HEK293T (cell line): ENCODE measurements at regions not wholly inside any gene's neighbourhood (a gene's known extent, or its start where the extent isn't known, plus 50 kb on each side); places are given as distances from the start of the nearest gene placed in this dataset.

ENCODE experiments used
- BHLHE40 ChIP-seq: fragments of 450-650 bp; IDR thresholded peaks from 2 replicates; pipeline ENCODE4 v1.6.1; 2016; ENCODE audit warnings: mild to moderate bottlenecking, moderate library complexity, borderline replicate concordance
- ELF4 ChIP-seq: fragments of 450-650 bp; IDR thresholded peaks from 2 replicates; pipeline ENCODE4 v1.6.1; 2017; ENCODE audit warnings: antibody characterized with exemption
- FOXK2 ChIP-seq: fragments of 450-650 bp; IDR thresholded peaks from 2 replicates; pipeline ENCODE4 v1.6.1; 2016; ENCODE audit warnings: mild to moderate bottlenecking
- FOXM1 ChIP-seq: fragments of 450-650 bp; IDR thresholded peaks from 2 replicates; pipeline ENCODE4 v1.6.1; 2017; ENCODE audit warnings: mild to moderate bottlenecking, borderline replicate concordance
- NFRKB ChIP-seq: fragments of 450-650 bp; IDR thresholded peaks from 2 replicates; pipeline ENCODE4 v1.6.1; 2016; ENCODE audit warnings: mild to moderate bottlenecking, moderate library complexity
- SP1 ChIP-seq: fragments of 450-650 bp; IDR thresholded peaks from 2 replicates; pipeline ENCODE4 v1.6.1; 2017
- TARDBP ChIP-seq: fragments of 450-650 bp; IDR thresholded peaks from 2 replicates; pipeline ENCODE4 v1.6.1; 2016

- no peak for TF ChIP-seq ELF4
- no peak for TF ChIP-seq FOXK2
- TF ChIP-seq NFRKB = no peak
- TF ChIP-seq FOXM1 = no peak
- TF ChIP-seq SP1 = no peak
- no peak for TF ChIP-seq TARDBP
- no peak for TF ChIP-seq BHLHE40
Observed at GRCh38 chr7:115300231-115300870, 378.5 kb downstream of the MDFIC start.
